Cardiac fibroblast (primary cell): ENCODE measurements at regions not wholly inside any gene's neighbourhood (a gene's known extent, or its start where the extent isn't known, plus 50 kb on each side); places are given as distances from the start of the nearest gene placed in this dataset.

Source experiments
- DNase-seq, 2 donors: peaks; one replicate each; pipeline versions ENCODE4 v3.0.0 to v3.0.0-alpha.2; 2010; ENCODE audit warnings: low read depth in 2 of 2
- H3K4me3 ChIP-seq, 2 donors: replicated peaks in 1 of 2; 1 replicate in 1 of 2; 2 replicates in 1 of 2; pipeline ENCODE4 v1.5.1; 2011; ENCODE audit warnings: low read depth in 2 of 2, low read length in 2 of 2, mild to moderate bottlenecking in 2 of 2, moderate library complexity in 1 of 2
- TF ChIP-seq, protein P1 (sequence below): IDR thresholded peaks from one replicate; pipeline ENCODE4 v1.5.1; 2011; ENCODE audit warnings: low read depth, mild to moderate bottlenecking, low read length, inconsistent platforms

DNA sequence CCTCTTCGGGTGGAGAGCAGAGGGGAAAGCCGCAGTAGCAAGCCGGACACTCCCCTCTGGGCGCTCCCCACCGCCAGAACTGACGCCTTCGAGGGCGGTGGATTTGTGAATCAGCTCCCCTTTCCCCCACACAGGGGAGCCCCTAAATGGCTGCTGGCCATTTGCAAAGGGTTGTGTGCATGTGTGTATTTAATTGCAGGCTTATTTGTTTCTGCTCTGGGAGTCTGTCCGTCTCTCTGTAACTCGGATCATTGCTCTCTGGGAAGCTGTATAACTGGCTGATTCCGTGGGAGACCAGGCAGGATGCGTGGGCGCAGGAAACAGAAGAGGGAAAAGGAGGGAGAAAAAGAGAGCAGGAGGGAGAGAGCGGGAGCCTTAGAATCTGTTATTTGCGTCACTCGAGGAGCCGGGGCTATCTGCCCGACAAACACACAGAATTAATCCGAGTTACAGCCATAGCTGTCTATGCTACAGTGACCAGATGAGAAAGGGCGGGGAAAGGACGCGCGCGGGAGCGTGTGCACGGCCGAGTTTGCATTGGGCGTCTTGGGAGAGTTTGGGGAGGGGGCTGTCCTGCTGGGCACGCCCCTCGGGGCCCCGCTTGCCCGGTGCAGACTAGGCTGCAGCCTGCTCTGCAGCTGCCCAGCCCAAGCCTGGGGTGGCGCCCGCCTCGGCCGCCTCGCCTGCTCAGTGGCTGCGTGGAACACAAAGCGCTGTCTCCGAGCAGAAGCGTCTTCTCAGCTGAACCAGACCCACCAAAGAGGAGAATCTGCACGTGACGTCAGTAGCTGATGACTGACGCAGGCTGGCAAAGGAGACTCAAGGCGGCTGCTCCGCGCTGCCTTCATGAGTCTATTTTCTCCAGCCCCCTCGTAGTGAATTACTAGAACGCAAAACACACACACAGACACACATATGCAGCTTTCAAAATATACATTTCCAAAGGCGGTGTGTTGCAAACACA lies 105.3 kb upstream of the HSD17B12 start:
- DNase-seq, result peak; percentile 44 to 62
- TF ChIP-seq, protein P1, sequence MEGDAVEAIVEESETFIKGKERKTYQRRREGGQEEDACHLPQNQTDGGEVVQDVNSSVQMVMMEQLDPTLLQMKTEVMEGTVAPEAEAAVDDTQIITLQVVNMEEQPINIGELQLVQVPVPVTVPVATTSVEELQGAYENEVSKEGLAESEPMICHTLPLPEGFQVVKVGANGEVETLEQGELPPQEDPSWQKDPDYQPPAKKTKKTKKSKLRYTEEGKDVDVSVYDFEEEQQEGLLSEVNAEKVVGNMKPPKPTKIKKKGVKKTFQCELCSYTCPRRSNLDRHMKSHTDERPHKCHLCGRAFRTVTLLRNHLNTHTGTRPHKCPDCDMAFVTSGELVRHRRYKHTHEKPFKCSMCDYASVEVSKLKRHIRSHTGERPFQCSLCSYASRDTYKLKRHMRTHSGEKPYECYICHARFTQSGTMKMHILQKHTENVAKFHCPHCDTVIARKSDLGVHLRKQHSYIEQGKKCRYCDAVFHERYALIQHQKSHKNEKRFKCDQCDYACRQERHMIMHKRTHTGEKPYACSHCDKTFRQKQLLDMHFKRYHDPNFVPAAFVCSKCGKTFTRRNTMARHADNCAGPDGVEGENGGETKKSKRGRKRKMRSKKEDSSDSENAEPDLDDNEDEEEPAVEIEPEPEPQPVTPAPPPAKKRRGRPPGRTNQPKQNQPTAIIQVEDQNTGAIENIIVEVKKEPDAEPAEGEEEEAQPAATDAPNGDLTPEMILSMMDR, result no peak
- peak overlapping the region; percentile 9 to 23 for H3K4me3 ChIP-seq

DNA sequence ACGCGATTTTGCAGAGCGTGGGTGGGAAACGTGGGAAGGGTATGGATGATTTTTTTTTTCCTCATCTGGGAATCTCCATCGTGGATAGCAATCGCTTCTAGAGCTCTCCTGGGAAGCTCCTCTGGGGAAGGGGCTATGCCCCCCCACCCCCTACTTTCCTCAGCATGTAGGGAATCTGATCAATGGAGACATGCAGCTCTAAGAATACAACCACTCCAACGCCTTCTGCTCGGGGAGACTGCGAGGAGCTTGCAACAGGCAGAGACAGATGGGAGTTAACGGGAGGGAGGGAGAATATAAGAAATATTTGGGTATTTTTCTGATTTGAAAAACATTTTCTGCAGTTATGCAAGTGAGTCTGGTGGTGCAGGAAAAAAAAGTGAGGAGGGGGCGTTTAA lies 104.6 kb upstream of the HSD17B12 start:
- TF ChIP-seq, protein P1, result no peak
- no peak overlapping the region for H3K4me3 ChIP-seq
- DNase-seq, result no peak

DNA sequence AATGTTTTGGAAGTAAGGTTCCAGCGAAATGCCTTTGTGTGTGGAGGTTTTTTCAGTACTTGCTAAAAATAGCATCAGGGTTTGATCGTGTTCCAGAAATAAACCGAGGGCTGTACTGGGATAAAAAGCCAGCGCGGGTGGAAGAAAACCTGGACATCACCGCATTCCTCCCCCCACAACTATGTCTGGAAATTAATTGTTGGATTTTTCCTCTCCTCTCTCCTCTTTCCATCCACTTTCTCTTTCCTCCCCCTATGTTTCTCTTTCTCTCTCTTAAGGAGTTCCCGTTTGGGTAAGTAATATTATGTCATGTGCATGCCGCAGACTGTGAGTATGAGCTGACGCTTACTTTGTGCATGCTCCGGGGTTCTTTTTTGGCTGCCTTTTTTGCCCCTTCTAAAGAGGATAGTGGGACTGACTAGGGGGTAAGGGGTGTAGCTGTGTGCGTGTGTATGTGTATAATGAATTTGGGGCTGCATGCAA lies 104.2 kb upstream of the HSD17B12 start:
- H3K4me3 ChIP-seq, result peak overlapping the region; percentile 13 to 19
- peak; percentile 10 to 19 for DNase-seq
- TF ChIP-seq, protein P1, result no peak

DNA sequence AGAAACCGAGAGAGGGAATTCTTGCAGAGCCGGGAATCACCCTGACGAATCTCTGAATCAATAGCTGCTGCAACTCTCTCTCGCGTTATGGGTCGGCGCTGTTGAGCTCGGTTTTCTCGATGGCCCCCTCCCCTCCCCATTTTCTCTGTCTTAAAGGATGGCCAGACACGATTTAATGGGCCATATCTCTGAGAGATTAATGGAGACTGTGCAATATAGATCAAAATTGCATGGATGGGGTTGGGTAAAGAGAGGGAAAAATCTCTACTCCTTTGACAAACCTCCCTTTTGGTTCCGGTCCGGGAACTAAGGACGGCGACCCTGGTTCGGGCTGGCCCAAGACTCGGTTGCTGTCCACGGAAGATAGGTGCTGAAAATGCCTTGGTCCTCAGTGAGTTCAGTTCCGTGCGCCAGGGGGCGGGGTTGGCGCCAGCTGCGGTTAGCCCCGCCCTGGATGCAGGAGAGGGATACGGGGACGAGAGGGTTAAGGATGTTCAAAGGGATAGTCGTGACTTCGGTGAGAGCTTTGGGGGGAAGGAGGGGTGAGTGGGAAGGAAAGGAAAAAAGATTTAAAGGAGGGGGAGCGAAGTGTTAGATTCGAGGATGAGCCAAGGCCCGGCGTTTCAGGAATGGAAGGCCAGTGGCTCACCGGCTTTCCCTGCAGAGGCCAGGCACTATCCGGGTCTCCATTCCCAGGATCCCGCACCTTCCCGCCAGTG lies 103.6 kb upstream of the HSD17B12 start:
- TF ChIP-seq, protein P1, result peak; percentile 53
- DNase-seq, result peak; percentile 50 to 62
- H3K4me3 ChIP-seq, result no peak overlapping the region

DNA sequence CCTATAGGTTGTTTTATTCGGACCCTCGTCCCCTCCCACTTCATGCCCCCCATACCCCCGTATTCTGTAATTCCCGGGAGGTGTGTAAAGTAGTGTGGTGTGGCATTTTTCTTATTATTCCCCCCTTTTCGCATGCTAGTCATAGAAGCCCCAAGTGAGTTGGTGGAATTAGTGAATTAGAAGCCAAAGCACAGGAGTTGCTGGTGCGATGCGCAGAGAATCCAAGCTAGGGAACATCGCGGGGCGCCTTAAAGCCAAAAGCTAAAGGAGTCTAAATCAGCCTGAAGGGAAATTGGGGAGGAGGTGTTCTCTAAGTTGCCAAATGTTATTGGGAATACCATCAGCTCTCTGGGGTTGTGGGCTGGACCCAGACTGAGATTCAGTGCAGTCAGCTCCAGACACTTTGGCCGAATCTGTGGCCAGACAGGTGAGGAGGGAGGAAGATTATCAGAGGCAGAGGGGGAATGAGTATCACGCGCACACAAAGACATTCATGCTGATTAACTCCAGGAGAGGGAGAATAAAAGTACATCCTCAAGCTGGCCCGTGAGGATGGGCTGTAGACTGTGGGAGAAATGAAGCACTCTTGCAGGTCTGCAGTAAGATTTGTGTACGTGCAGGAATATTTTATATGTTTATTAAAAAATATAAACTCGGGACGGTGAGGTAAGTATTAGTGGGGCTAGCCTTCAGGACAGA lies 102.8 kb upstream of the HSD17B12 start:
- TF ChIP-seq, protein P1, result no peak

More for the DNA sequence above, 102.8 kb upstream of the HSD17B12 start:
- no peak overlapping the region for H3K4me3 ChIP-seq
- no peak for DNase-seq
